ENCODE measurements at regions not wholly inside any gene's neighbourhood (a gene's known extent, or its start where the extent isn't known, plus 50 kb on each side); places are given as distances from the start of the nearest gene placed in this dataset.

DNA sequence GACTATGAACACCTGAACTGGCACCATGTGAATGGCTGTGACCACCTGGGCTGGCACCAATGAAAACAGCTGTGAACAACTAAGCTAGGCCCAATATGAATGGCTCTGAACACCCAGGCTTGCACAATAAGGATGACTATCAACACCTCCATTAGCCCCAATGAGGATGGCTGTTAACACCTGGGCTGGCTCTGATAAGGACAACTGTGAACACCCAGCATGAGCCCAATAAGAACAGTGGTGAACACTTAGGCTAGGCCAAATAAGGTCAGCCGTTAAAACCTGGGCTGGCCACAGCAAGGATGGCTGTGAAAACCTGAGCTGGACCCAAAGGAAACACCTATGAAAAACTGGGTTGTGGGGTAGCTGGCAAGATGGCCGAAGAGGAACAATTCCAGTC, 1163.1 kb downstream of the UQCRFS1 start:
- no peaks in the 10 kb centered on the region for H3K4me1 ChIP-seq
- intact Hi-C loops (cut with DNase I; ENCODE audit: low total_unique reads) = no loop called here

DNA sequence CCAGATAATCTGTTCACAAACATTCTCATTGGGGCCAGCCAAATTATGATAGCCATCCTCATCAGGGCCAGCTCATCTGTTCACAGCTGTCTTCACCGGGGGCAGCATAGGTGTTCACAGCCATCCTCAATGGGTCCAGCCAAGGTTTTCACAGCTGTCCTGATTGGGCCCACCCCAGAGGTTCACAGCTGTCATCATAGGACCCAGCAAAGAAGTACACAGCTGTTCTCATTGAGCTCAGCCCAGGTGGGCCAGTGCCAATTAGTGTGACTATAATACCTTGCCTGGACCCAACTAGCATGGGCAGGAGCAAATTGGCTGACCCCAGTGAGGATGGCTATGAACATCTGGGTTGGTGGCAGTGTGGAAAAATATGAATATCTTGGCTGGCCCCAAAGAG, 1166.0 kb downstream of the UQCRFS1 start:
- H3K9me3 ChIP-seq = peaks cover 0 to 14% of the 10 kb centered on the region in 2 donors
- intact Hi-C loops (cut with DNase I; ENCODE audit: low total_unique reads) = no loop called here
- TF ChIP-seq POLR2AphosphoS5 (IDR thresholded peaks at IDR 0.05) (no peak), POLR2A (IDR thresholded peaks at IDR 0.05) (no peak)
- TF ChIP-seq, protein P1, sequence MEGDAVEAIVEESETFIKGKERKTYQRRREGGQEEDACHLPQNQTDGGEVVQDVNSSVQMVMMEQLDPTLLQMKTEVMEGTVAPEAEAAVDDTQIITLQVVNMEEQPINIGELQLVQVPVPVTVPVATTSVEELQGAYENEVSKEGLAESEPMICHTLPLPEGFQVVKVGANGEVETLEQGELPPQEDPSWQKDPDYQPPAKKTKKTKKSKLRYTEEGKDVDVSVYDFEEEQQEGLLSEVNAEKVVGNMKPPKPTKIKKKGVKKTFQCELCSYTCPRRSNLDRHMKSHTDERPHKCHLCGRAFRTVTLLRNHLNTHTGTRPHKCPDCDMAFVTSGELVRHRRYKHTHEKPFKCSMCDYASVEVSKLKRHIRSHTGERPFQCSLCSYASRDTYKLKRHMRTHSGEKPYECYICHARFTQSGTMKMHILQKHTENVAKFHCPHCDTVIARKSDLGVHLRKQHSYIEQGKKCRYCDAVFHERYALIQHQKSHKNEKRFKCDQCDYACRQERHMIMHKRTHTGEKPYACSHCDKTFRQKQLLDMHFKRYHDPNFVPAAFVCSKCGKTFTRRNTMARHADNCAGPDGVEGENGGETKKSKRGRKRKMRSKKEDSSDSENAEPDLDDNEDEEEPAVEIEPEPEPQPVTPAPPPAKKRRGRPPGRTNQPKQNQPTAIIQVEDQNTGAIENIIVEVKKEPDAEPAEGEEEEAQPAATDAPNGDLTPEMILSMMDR (IDR thresholded peaks at IDR 0.05) = no peak
- H3K4me3 ChIP-seq = no peak overlapping the region
- H3K27ac ChIP-seq = no peak overlapping the region
- H3K4me1 ChIP-seq = no peaks in the 10 kb centered on the region
- no peak for DNase-seq (ENCODE audit: low spot score in 2 of 2)
- H3K36me3 ChIP-seq = no peaks in the 10 kb centered on the region
- H3K27me3 ChIP-seq = no peaks in the 10 kb centered on the region

More for the DNA sequence above, 1163.1 kb downstream of the UQCRFS1 start:
- Histone ChIP-seq H3K27ac (no peak overlapping the region), H3K36me3 (no peaks in the 10 kb centered on the region), H3K9me3 (peaks cover 0 to 14% of the 10 kb centered on the region in 2 donors), H3K4me3 (no peak overlapping the region), H3K27me3 (no peaks in the 10 kb centered on the region)
- TF ChIP-seq, protein P1 (IDR thresholded peaks at IDR 0.05) = no peak
- TF ChIP-seq POLR2A (IDR thresholded peaks at IDR 0.05) (no peak), POLR2AphosphoS5 (IDR thresholded peaks at IDR 0.05) (no peak)
- DNase-seq (ENCODE audit: low spot score in 2 of 2) = no peak

- intact Hi-C loops (cut with DNase I; ENCODE audit: low total_unique reads) = no loop called here
- Histone ChIP-seq H3K27me3 (no peaks in the 10 kb centered on the region), H3K27ac (no peak overlapping the region), H3K36me3 (no peaks in the 10 kb centered on the region), H3K9me3 (peaks cover 0 to 14% of the 10 kb centered on the region in 2 donors), H3K4me1 (no peaks in the 10 kb centered on the region), H3K4me3 (no peak overlapping the region)
- TF ChIP-seq POLR2AphosphoS5 (IDR thresholded peaks at IDR 0.05) (no peak), POLR2A (IDR thresholded peaks at IDR 0.05) (no peak)
- TF ChIP-seq, protein P1 (IDR thresholded peaks at IDR 0.05) = no peak
- no peak for DNase-seq (ENCODE audit: low spot score in 2 of 2)
Observed at GRCh38 chr19:28045621-28046020, 1167.3 kb downstream of the UQCRFS1 start.

- TF ChIP-seq POLR2AphosphoS5 (IDR thresholded peaks at IDR 0.05) (no peak), POLR2A (IDR thresholded peaks at IDR 0.05) (no peak)
- TF ChIP-seq, protein P1 (IDR thresholded peaks at IDR 0.05) = no peak
- H3K27ac ChIP-seq = no peak overlapping the region
- H3K9me3 ChIP-seq = peaks cover 0 to 4% of the 10 kb centered on the region in 2 donors
- no peak overlapping the region for H3K4me3 ChIP-seq
- H3K27me3 ChIP-seq = no peaks in the 10 kb centered on the region
- DNase-seq (ENCODE audit: low spot score in 2 of 2) = no peak
- H3K36me3 ChIP-seq = no peaks in the 10 kb centered on the region
- intact Hi-C loops (cut with DNase I; ENCODE audit: low total_unique reads) = no loop called here
- H3K4me1 ChIP-seq = no peaks in the 10 kb centered on the region
Observed at GRCh38 chr19:28044477-28044876, 1168.5 kb downstream of the UQCRFS1 start.

- TF ChIP-seq POLR2A (IDR thresholded peaks at IDR 0.05) = no peak
- H3K27ac ChIP-seq = no peak overlapping the region
- intact Hi-C loops (cut with DNase I; ENCODE audit: low total_unique reads) = no loop called here
Observed at GRCh38 chr19:28042516-28042915, 1170.4 kb downstream of the UQCRFS1 start.

More at GRCh38 chr19:28042516-28042915, 1170.4 kb downstream of the UQCRFS1 start:
- no peak for DNase-seq (ENCODE audit: low spot score in 2 of 2)
- no peaks in the 10 kb centered on the region for H3K4me1 ChIP-seq
- H3K27me3 ChIP-seq = no peaks in the 10 kb centered on the region
- no peaks in the 10 kb centered on the region for H3K9me3 ChIP-seq
- no peak overlapping the region for H3K4me3 ChIP-seq
- H3K36me3 ChIP-seq = no peaks in the 10 kb centered on the region
